Gastrocnemius medialis (tissue), 4 donors: ENCODE measurements at regions not wholly inside any gene's neighbourhood (a gene's known extent, or its start where the extent isn't known, plus 50 kb on each side); places are given as distances from the start of the nearest gene placed in this dataset.

Experiments
- ATAC-seq, 2 donors: fragments of 150-250 bp; one replicate each; pipeline ENCODE4 v1.9.1; 2016
- DNase-seq, 2 donors: peaks; one replicate each; pipeline ENCODE4 v3.0.0-alpha.2; 2019
- H3K27ac ChIP-seq, 4 donors: fragments of 200-600 bp; sonication (generic); 1 replicate in 1 of 4; 2 replicates in 3 of 4; pipeline ENCODE4 v1.5.1; 2016 to 2018; ENCODE audit warnings: mild to moderate bottlenecking in 2 of 4, moderate library complexity in 1 of 4
- H3K27me3 ChIP-seq, 3 donors: fragments of 200-600 bp; sonication (generic) in 2 of 3; 1 replicate in 1 of 3; 2 replicates in 2 of 3; pipeline versions ENCODE4 v1.5.1 to v1.6.0; 2016 to 2019; ENCODE audit warnings: mild to moderate bottlenecking in 1 of 3, moderate library complexity in 1 of 3
- H3K36me3 ChIP-seq, 2 donors: fragments of 200-600 bp; sonication (generic) in 1 of 2; one replicate each; pipeline ENCODE4 v1.5.1; 2017 to 2018
- H3K4me1 ChIP-seq, 2 donors: fragments of 200-600 bp; sonication (generic) in 1 of 2; one replicate each; pipeline ENCODE4 v1.5.1; 2016 to 2017; ENCODE audit warnings: mild to moderate bottlenecking in 2 of 2
- H3K4me3 ChIP-seq, 4 donors: fragments of 200-600 bp; sonication (generic) in 3 of 4; 1 replicate in 1 of 4; 2 replicates in 3 of 4; pipeline ENCODE4 v1.5.1; 2016 to 2019; ENCODE audit warnings: mild to moderate bottlenecking in 2 of 4
- H3K9me3 ChIP-seq, 3 donors: fragments of 200-600 bp; sonication (generic) in 2 of 3; 1 replicate in 1 of 3; 2 replicates in 2 of 3; pipeline ENCODE4 v1.5.1; 2016 to 2019
- POLR2A ChIP-seq, 2 donors: fragments of 450-650 bp; IDR thresholded peaks; one replicate each; pipeline ENCODE4 v1.6.1; 2017; ENCODE audit warnings: antibody characterized with exemption in 2 of 2, mild to moderate bottlenecking in 2 of 2, moderate library complexity in 2 of 2
- in situ Hi-C, 4 donors: fragments of 200-750 bp; cut with MboI; loops; one replicate each; pipeline versions ENCODE4 v1.15.0 to v1.8.0; 2017; ENCODE audit warnings: low sequenced_read_pairs in 4 of 4
- intact Hi-C: fragments of 100-400 bp; cut with DNase I; formaldehyde crosslinking; loops from one replicate; pipeline ENCODE4 v1.15.1; 2023; ENCODE audit warnings: low total_unique reads
- TF ChIP-seq, protein P1 (sequence below), 5 experiments: fragments of 450-650 bp in 3 of 5; fragments of 200-600 bp in 2 of 5; sonication (generic) in 2 of 5; IDR thresholded peaks in 4 of 5; conservative IDR thresholded peaks in 1 of 5; 1 replicate in 4 of 5; 2 replicates in 1 of 5; pipeline ENCODE4 v1.5.1; 2016 to 2019; ENCODE audit warnings: antibody characterized with exemption in 5 of 5, mild to moderate bottlenecking in 3 of 5, moderate library complexity in 3 of 5

DNA sequence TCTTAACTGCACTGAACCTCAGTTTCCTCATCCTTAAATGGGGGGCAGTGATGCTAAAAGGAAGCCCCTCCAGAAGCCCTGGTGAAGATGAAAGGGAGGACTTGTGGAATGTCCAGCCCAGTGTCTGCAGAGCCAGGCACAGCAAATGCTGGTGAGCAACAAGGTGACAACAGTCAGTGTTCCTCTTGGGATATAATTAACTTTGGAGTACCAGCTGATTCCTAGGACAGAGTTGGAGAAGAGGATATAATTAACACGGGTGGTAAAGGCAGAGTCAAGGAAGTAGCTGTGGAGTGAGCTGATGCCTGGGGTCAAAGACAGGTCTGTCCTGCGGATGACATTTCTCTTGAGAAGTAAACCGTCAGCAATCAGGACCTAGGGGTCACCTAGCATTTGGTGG is 60.7 kb upstream of the MRPS6 start:
- Histone ChIP-seq H3K27me3 (no peaks in the 10 kb centered on the region), H3K36me3 (no peaks in the 10 kb centered on the region), H3K27ac (no peak overlapping the region), H3K4me3 (no peak overlapping the region), H3K9me3 (no peaks in the 10 kb centered on the region), H3K4me1 (no peaks in the 10 kb centered on the region)
- ATAC-seq (no peak), DNase-seq (no peak)
- TF ChIP-seq POLR2A (IDR thresholded peaks at IDR 0.05): no peak
- TF ChIP-seq, protein P1, sequence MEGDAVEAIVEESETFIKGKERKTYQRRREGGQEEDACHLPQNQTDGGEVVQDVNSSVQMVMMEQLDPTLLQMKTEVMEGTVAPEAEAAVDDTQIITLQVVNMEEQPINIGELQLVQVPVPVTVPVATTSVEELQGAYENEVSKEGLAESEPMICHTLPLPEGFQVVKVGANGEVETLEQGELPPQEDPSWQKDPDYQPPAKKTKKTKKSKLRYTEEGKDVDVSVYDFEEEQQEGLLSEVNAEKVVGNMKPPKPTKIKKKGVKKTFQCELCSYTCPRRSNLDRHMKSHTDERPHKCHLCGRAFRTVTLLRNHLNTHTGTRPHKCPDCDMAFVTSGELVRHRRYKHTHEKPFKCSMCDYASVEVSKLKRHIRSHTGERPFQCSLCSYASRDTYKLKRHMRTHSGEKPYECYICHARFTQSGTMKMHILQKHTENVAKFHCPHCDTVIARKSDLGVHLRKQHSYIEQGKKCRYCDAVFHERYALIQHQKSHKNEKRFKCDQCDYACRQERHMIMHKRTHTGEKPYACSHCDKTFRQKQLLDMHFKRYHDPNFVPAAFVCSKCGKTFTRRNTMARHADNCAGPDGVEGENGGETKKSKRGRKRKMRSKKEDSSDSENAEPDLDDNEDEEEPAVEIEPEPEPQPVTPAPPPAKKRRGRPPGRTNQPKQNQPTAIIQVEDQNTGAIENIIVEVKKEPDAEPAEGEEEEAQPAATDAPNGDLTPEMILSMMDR (IDR thresholded peaks at IDR 0.05 in 4 of 5, conservative IDR thresholded peaks at IDR 0.05 in 1 of 5): no peak
- in situ Hi-C loops (no loop called here), intact Hi-C loops (no loop called here)

DNA sequence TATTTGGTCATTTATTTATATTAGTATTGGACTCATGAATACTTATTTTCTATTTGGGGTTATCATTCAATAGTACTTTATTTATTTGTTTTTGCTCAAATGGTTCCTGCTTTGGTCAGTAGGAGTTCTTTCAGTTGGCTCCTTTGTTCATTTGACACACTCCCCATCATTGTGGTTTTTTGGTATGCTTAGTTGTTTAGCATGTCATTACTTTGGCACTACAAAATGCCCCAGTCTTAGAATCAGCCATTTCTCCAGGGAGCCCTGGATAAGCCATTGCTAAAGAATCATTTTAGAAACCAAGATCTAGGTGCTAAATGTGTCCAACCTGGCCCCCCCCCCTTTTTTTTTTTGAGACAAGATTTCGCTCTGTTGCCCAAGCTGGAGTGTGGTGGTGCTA is 61.7 kb upstream of the MRPS6 start:
- H3K36me3 ChIP-seq: no peaks in the 10 kb centered on the region
- no peaks in the 10 kb centered on the region for H3K4me1 ChIP-seq
- H3K27me3 ChIP-seq: no peaks in the 10 kb centered on the region
- no peaks in the 10 kb centered on the region for H3K9me3 ChIP-seq
- no peak for ATAC-seq
- TF ChIP-seq, protein P1 (IDR thresholded peaks at IDR 0.05 in 4 of 5, conservative IDR thresholded peaks at IDR 0.05 in 1 of 5): no peak
- TF ChIP-seq POLR2A (IDR thresholded peaks at IDR 0.05): no peak
- H3K4me3 ChIP-seq: no peak overlapping the region
- no peak for DNase-seq
- intact Hi-C loops: no loop called here
- in situ Hi-C loops: no loop called here
- H3K27ac ChIP-seq: no peak overlapping the region

DNA sequence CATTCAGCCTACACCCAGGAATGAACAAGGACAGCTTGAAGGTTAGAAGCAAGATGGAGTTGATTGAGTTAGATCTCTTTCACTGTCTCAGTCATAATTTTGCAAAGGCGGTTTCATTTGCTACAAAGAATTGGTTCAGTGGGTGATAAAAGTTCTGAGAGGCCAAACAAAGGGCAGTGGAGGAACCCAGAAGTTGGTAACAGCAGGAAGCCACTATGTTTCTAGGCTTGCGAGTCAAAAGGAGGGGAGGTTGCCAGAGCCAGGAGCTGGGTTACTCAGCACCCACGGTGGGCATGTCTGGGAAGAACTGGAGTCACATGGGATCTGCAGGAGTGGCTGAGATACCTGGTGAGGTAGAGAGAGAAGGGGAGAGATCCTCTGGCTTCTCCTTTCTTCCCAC is 64.2 kb upstream of the MRPS6 start:
- no peak overlapping the region for H3K27ac ChIP-seq
- in situ Hi-C loops (no loop called here), intact Hi-C loops (no loop called here)
- no peak for TF ChIP-seq POLR2A (IDR thresholded peaks at IDR 0.05)
- TF ChIP-seq, protein P1 (IDR thresholded peaks at IDR 0.05 in 4 of 5, conservative IDR thresholded peaks at IDR 0.05 in 1 of 5): no peak
- no peaks in the 10 kb centered on the region for H3K36me3 ChIP-seq
- ATAC-seq (no peak), DNase-seq (no peak)
- H3K27me3 ChIP-seq: no peaks in the 10 kb centered on the region
- no peaks in the 10 kb centered on the region for H3K9me3 ChIP-seq
- no peak overlapping the region for H3K4me3 ChIP-seq
- peaks cover 0 to 8% of the 10 kb centered on the region in 2 donors for H3K4me1 ChIP-seq

DNA sequence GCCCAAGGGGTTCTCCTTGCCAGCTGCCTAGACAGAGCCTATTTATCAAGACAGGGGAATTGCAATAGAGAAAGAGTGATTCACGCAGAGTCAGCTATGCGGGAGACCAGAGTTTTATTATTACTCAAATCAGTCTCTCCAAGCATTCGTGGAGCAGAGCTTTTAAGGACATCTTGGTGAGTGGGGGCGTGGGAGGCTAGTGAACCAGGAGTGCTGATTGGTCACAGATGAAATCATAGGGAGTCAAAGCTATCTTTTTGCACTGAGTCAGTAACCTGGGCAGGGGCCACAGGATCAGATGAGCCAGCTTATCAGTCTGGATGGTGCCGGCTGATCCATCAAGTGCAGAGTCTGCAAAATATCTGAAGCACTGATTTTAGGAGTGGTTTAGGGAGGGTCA is 64.8 kb upstream of the MRPS6 start:
- H3K27ac ChIP-seq: no peak overlapping the region
- in situ Hi-C loops: no loop called here
- TF ChIP-seq POLR2A (IDR thresholded peaks at IDR 0.05): no peak
- TF ChIP-seq, protein P1 (IDR thresholded peaks at IDR 0.05 in 4 of 5, conservative IDR thresholded peaks at IDR 0.05 in 1 of 5): no peak
- H3K4me3 ChIP-seq: no peak overlapping the region
- DNase-seq (no peak), ATAC-seq (no peak)
- no peaks in the 10 kb centered on the region for H3K36me3 ChIP-seq
- H3K27me3 ChIP-seq: no peaks in the 10 kb centered on the region
- H3K4me1 ChIP-seq: peaks cover 0 to 8% of the 10 kb centered on the region in 2 donors
- intact Hi-C loops: no loop called here
- H3K9me3 ChIP-seq: no peaks in the 10 kb centered on the region

DNA sequence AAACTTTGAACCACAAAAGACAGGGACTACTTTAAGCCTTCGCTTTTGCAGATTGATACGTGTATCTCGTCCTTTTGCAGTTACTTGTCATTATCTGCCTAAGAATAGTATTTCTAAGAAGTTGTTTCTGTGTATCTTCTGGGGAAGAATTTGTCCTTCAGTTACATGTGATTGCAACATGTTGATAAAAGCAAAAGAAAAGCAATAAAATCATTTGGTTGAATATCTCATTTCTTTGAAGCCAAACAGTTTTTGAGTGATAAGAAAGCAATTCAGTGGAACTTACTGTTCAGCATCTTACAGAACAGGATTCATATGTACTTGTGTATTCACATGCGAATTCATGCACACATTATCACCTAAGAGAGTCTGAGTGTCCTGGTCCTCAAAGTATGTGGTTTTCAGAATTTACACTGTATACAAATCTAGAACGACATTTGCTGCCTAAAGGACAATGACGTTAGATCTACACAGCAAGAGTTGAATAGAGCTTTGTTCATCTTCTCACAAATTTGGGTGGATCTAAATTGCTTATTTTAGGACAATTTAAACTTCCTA is 66.7 kb upstream of the MRPS6 start:
- Histone ChIP-seq H3K27me3 (no peaks in the 10 kb centered on the region), H3K36me3 (no peaks in the 10 kb centered on the region), H3K27ac (no peak overlapping the region), H3K9me3 (no peaks in the 10 kb centered on the region), H3K4me1 (peaks cover 0 to 8% of the 10 kb centered on the region in 2 donors), H3K4me3 (no peak overlapping the region)
- in situ Hi-C loops: no loop called here
- no peak for ATAC-seq
- TF ChIP-seq, protein P1 (IDR thresholded peaks at IDR 0.05 in 4 of 5, conservative IDR thresholded peaks at IDR 0.05 in 1 of 5): no peak
- no peak for TF ChIP-seq POLR2A (IDR thresholded peaks at IDR 0.05)
- no peak for DNase-seq
- intact Hi-C loops: no loop called here
